Nephron (organoid): ENCODE measurements at regions not wholly inside any gene's neighbourhood (a gene's known extent, or its start where the extent isn't known, plus 50 kb on each side); places are given as distances from the start of the nearest gene placed in this dataset.

Experiments used
- H3K27ac Mint-ChIP-seq, 3 experiments: 2 replicates each; pipeline ENCODE4 v1.8.0; 2020; ENCODE audit warnings: mixed read lengths in 3 of 3, mild to moderate bottlenecking in 2 of 3, moderate library complexity in 1 of 3
- H3K27me3 Mint-ChIP-seq: 2 replicates; pipeline ENCODE4 v1.8.0; 2021; ENCODE audit warnings: low read depth, mild to moderate bottlenecking, moderate library complexity, mixed read lengths
- H3K36me3 Mint-ChIP-seq: 2 replicates; pipeline ENCODE4 v1.8.0; 2020; ENCODE audit warnings: low read depth, mixed read lengths
- H3K4me1 Mint-ChIP-seq: 2 replicates; pipeline ENCODE4 v1.8.0; 2020; ENCODE audit warnings: mixed read lengths
- H3K4me3 Mint-ChIP-seq, 3 experiments: 2 replicates each; pipeline ENCODE4 v1.8.0; 2020; ENCODE audit warnings: mild to moderate bottlenecking in 3 of 3, mixed read lengths in 3 of 3, moderate library complexity in 2 of 3
- H3K9me3 Mint-ChIP-seq: 2 replicates; pipeline ENCODE4 v1.8.0; 2020; ENCODE audit warnings: mixed read lengths
- TF ChIP-seq, protein P1 (sequence below), 3 experiments: fragments of 200-600 bp; sonication (generic); IDR thresholded peaks; one replicate each; pipeline ENCODE4 v1.5.0; 2021; ENCODE audit warnings: antibody characterized with exemption in 3 of 3; ENCODE audit not compliant: unreplicated experiment in 3 of 3

DNA sequence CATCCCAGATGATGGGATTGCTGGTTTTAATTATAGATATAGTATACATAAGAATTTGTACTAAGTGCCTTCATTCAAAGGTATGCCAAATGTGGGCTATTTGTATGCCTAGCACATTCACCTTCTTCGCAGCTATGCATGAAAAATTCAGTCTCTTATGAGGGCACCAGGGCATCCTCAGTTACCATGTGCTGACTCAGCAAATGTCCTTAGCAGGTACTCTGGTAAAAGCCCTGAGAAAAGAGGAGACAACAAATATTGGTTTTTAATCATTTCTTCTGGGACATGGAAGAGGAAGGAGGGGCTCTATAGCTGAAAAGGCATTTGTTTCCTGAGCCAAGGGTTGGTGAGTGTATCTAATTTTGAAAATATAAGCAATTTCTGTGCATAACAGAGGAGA lies 258.1 kb upstream of the BMP2 start:
- TF ChIP-seq, protein P1, sequence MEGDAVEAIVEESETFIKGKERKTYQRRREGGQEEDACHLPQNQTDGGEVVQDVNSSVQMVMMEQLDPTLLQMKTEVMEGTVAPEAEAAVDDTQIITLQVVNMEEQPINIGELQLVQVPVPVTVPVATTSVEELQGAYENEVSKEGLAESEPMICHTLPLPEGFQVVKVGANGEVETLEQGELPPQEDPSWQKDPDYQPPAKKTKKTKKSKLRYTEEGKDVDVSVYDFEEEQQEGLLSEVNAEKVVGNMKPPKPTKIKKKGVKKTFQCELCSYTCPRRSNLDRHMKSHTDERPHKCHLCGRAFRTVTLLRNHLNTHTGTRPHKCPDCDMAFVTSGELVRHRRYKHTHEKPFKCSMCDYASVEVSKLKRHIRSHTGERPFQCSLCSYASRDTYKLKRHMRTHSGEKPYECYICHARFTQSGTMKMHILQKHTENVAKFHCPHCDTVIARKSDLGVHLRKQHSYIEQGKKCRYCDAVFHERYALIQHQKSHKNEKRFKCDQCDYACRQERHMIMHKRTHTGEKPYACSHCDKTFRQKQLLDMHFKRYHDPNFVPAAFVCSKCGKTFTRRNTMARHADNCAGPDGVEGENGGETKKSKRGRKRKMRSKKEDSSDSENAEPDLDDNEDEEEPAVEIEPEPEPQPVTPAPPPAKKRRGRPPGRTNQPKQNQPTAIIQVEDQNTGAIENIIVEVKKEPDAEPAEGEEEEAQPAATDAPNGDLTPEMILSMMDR (IDR thresholded peaks at IDR 0.05; ENCODE audit: unreplicated experiment in 3 of 3) = no peak

DNA sequence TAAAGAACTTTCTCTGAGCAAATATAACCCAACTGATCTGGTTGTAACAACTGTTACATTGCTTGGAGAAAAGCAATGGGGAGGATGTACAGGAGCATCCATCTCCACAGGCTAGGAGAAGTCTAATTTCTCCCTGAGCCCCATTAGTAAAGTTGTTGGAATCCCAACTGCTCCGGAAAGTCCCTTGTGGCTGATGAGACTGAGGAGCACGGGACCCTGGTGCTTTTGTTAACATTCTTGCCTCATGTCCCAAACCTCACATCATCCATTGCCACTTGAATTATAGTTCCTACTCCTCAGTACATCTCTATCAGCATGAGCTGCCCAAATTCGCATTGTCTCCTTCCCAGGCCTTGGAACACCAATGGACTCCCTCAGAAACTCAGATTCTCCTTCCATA lies 260.6 kb upstream of the BMP2 start:
- TF ChIP-seq, protein P1 (IDR thresholded peaks at IDR 0.05; ENCODE audit: unreplicated experiment in 3 of 3) = no peak
- Mint-ChIP-seq H3K4me3 (no peak overlapping the region), H3K36me3 (no peaks in the 10 kb centered on the region), H3K27me3 (no peaks in the 10 kb centered on the region), H3K9me3 (peaks cover 14% of the 10 kb centered on the region), H3K27ac (no peak overlapping the region), H3K4me1 (peaks cover 15% of the 10 kb centered on the region)

More for the DNA sequence above, 258.1 kb upstream of the BMP2 start:
- Mint-ChIP-seq H3K4me3 (no peak overlapping the region), H3K27me3 (no peaks in the 10 kb centered on the region), H3K27ac (no peak overlapping the region), H3K36me3 (no peaks in the 10 kb centered on the region), H3K4me1 (no peaks in the 10 kb centered on the region), H3K9me3 (peaks cover 14% of the 10 kb centered on the region)

DNA sequence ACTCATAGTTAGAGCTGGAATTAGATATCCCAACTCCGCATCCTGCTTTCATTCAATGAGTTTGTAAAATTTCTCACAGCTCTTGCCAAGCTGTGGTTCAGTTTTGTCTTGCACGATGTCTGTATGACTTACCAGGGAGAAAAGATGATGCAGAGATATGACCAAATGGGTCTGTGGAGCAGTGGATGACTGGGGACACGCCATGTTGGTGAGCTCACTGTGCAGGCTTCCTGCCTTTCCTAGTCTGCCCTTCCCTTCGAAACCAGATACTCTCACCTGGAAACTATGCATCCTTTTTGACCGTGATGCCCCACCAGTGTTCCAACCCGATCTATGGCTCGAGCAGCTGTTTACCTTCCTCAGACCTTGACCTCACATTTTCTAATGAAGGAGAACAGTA lies 262.7 kb upstream of the BMP2 start:
- H3K27ac Mint-ChIP-seq = no peak overlapping the region
- peaks cover 5% of the 10 kb centered on the region for H3K9me3 Mint-ChIP-seq
- peaks cover 15% of the 10 kb centered on the region for H3K4me1 Mint-ChIP-seq
- TF ChIP-seq, protein P1 (IDR thresholded peaks at IDR 0.05; ENCODE audit: unreplicated experiment in 3 of 3) = no peak
- H3K36me3 Mint-ChIP-seq = no peaks in the 10 kb centered on the region
- no peaks in the 10 kb centered on the region for H3K27me3 Mint-ChIP-seq
- no peak overlapping the region for H3K4me3 Mint-ChIP-seq

DNA sequence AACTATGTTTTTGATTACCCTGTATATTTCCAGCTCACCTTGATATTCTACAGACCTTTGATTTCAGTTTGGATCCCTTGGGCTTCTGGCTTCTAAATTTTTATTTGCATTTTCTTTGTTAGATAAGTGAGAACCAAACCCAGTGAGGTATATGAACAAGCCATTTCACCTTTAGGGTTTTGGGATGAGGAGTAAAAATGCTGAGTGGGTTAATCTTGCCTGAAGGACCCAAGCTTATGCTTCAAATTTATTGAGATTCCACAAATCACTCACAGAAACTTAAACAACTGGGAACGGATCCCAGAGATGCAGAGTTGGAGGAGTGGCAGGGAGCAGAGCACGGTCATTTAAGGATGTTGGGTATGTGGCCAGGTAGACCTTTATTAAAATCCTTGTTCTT lies 263.3 kb upstream of the BMP2 start:
- H3K4me3 Mint-ChIP-seq = no peak overlapping the region
- no peaks in the 10 kb centered on the region for H3K27me3 Mint-ChIP-seq
- peaks cover 15% of the 10 kb centered on the region for H3K4me1 Mint-ChIP-seq
- peaks cover 3% of the 10 kb centered on the region for H3K9me3 Mint-ChIP-seq
- TF ChIP-seq, protein P1 (IDR thresholded peaks at IDR 0.05; ENCODE audit: unreplicated experiment in 3 of 3) = no peak
- H3K36me3 Mint-ChIP-seq = no peaks in the 10 kb centered on the region
- H3K27ac Mint-ChIP-seq = no peak overlapping the region

DNA sequence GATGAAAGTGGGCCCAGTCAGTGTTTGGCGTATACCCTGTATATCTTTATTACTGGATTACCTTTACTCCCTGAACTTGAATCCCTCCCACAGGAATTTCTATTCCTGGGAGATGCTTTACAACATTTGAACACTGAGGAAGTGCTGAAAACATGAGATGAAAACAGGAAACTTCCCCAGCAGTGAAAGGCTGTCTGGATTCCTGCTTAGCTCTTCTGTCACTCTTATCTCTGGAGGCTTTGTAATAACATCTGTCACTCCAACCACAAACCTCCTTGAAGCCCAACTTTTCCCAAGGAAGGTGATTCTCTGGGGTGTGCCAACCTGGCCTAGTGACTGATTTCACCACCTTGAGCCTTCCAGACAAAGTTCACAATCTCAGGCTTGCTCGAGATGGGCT lies 264.5 kb upstream of the BMP2 start:
- Mint-ChIP-seq H3K27me3 (no peaks in the 10 kb centered on the region), H3K4me3 (no peak overlapping the region), H3K9me3 (peaks cover 3% of the 10 kb centered on the region), H3K4me1 (peaks cover 15% of the 10 kb centered on the region), H3K27ac (no peak overlapping the region), H3K36me3 (no peaks in the 10 kb centered on the region)
- TF ChIP-seq, protein P1 (IDR thresholded peaks at IDR 0.05; ENCODE audit: unreplicated experiment in 3 of 3) = no peak

DNA sequence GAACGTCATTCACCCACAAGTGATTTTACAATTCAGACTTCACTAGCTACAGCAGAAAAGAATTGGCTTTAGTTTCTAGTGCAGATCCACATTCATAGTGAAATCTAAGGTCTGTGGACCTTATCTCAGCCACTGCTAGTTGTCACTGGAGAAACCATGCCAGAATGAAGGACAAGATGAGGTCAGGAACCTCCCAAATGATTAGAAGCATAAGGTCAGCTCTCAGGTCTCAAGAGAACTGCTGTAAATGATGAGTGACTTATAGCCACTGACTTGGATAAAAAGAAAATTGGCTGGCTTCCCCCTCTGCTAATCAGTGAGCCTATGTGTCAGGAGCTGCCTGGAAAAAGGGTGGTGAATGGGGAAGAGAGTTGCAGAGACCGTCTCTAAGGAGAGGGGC lies 265.3 kb upstream of the BMP2 start:
- TF ChIP-seq, protein P1 (IDR thresholded peaks at IDR 0.05; ENCODE audit: unreplicated experiment in 3 of 3) = no peak
- Mint-ChIP-seq H3K27me3 (no peaks in the 10 kb centered on the region), H3K9me3 (peaks cover 3% of the 10 kb centered on the region), H3K36me3 (no peaks in the 10 kb centered on the region), H3K27ac (no peak overlapping the region), H3K4me1 (peaks cover 15% of the 10 kb centered on the region), H3K4me3 (no peak overlapping the region)
